BJ (cell line): ENCODE measurements at regions not wholly inside any gene's neighbourhood (a gene's known extent, or its start where the extent isn't known, plus 50 kb on each side); places are given as distances from the start of the nearest gene placed in this dataset.

Experiments used
- CTCF ChIA-PET: fragments of 350-600 bp; formaldehyde crosslinking; extraction: SDS; loops from one replicate; lab custom pipeline; 2021; ENCODE audit warnings: antibody characterized with exemption, inconsistent platforms; lab: Yijun Ruan, JAX
- POLR2A ChIA-PET: fragments of 300-600 bp; sonication (Branson Sonifier 250); formaldehyde crosslinking; extraction: SDS; loops from one replicate; lab custom pipeline; 2021; ENCODE audit warnings: antibody characterized with exemption; lab: Charles Lee
- DNase-seq: peaks from one replicate; pipeline ENCODE4 v3.0.0-alpha.2; 2011; ENCODE audit warnings: low read depth
- H3K27me3 ChIP-seq: 2 replicates; pipeline ENCODE4 v1.6.0; 2011; ENCODE audit warnings: low read length; ENCODE audit not compliant: control insufficient read depth, insufficient read depth
- H3K36me3 ChIP-seq: 2 replicates; pipeline ENCODE4 v1.5.1; 2011; ENCODE audit warnings: low read length; ENCODE audit not compliant: control insufficient read depth, insufficient read depth
- H3K4me3 ChIP-seq: 2 replicates; pipeline ENCODE4 v1.5.1; 2011; ENCODE audit warnings: low read depth, mild to moderate bottlenecking, control low read depth, low read length
- TF ChIP-seq, protein P1 (sequence below): IDR thresholded peaks from 2 replicates; pipeline ENCODE4 v1.5.1; 2011; ENCODE audit warnings: low read depth, mild to moderate bottlenecking, control low read depth, inconsistent platforms, low read length, moderate library complexity; ENCODE audit not compliant: insufficient read depth

DNA sequence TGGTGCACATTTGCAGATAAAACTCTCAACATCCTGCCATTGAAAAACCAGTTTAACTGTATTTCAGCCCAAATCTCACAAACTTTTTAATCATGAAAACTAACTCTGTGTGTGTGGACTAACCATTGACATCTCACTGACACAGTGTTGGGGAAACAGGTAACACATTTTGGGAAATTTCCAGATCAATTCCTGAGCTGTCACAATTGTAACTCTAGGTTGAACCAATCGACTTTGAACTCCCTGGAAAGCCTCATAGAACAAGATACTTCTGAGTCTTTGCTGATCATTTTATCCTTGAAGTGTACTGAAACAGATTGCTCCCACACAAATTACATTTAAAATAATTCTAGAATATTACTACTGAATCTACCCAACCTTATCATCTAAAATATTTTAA lies 667.9 kb upstream of the NR2F2 start:
- Histone ChIP-seq H3K36me3 (no peaks in the 10 kb centered on the region), H3K27me3 (no peaks in the 10 kb centered on the region), H3K4me3 (no peak overlapping the region)
- DNase-seq: no peak
- POLR2A ChIA-PET: no interaction called here
- TF ChIP-seq, protein P1, sequence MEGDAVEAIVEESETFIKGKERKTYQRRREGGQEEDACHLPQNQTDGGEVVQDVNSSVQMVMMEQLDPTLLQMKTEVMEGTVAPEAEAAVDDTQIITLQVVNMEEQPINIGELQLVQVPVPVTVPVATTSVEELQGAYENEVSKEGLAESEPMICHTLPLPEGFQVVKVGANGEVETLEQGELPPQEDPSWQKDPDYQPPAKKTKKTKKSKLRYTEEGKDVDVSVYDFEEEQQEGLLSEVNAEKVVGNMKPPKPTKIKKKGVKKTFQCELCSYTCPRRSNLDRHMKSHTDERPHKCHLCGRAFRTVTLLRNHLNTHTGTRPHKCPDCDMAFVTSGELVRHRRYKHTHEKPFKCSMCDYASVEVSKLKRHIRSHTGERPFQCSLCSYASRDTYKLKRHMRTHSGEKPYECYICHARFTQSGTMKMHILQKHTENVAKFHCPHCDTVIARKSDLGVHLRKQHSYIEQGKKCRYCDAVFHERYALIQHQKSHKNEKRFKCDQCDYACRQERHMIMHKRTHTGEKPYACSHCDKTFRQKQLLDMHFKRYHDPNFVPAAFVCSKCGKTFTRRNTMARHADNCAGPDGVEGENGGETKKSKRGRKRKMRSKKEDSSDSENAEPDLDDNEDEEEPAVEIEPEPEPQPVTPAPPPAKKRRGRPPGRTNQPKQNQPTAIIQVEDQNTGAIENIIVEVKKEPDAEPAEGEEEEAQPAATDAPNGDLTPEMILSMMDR: no peak
- CTCF ChIA-PET: interaction anchor here (0.7 to 1.6 kb wide), 2 partner anchors 11 to 14 kb away, joined by 3 read pairs; no protein-coding TSS in a partner anchor

DNA sequence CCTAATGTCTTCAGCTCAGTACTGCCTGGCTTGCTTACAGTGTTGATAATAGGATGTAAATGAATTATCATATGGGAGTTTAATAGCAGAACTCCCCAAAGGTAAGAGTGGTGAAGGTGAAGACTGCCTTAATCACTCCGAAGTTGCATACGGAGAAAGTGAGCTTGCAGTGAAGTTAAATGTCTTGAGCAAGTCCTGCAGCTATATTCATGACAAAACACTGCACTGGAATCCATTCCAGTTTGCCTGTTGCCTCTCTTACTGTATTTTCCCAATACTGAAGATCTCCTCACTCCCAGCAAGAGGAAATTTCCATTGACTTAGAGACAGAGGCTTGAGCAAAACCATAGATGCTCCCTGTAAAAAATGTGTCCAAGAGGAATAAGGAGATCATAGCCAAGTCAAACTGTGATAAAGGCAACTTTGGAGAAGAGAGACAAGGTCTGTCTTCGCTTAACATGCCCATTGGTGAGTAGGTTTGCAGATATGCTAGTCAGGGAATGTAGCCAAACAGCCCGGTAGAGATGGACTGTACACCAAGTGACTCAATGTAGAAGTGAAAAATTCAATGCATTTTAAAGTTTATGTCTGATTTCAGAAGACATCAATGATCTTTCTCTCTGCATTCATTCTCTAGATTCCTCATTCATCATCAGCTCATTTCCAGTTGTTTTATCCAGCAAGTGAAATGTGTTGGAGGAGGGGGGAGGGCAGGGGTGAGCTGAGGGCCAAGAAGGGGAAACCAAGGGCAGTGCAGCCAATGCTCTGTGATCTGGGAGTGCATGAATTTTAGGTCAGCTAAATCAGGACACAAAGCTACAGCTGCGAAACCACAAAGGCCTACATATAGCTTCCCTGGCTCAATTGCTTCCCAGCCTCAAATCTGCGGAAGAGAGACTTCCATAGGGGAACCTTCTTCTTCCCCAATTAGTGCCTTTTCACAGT lies 667.1 kb upstream of the NR2F2 start:
- DNase-seq: peak; percentile 21
- no peak overlapping the region for H3K4me3 ChIP-seq
- ChIA-PET POLR2A (no interaction called here), CTCF (interaction anchor here (0.7 to 1.6 kb wide), 2 partner anchors 11 to 13 kb away, joined by 3 read pairs; no protein-coding TSS in a partner anchor)
- H3K36me3 ChIP-seq: no peaks in the 10 kb centered on the region
- TF ChIP-seq, protein P1: no peak
- no peaks in the 10 kb centered on the region for H3K27me3 ChIP-seq

DNA sequence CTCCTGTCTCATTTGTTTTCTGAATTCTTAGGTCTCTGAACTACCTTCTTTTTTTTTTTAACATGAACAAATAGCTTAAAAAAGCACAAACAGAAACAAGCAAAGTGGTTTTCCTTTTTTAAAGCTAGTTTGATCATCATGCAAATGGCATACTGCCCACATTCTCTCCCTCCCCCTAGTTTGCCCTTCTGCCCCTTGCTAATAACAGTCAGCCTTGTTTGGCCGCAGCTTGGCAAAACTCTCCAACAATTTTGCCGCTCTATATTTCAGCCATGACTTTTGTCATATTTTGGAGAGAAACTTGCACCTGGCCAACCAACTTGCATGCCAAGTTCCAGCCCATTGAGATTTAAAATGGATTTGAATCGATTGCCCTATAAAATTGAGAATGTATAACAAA lies 666.0 kb upstream of the NR2F2 start:
- TF ChIP-seq, protein P1: no peak
- ChIA-PET POLR2A (no interaction called here), CTCF (no interaction called here)
- Histone ChIP-seq H3K36me3 (no peaks in the 10 kb centered on the region), H3K4me3 (no peak overlapping the region), H3K27me3 (no peaks in the 10 kb centered on the region)
- DNase-seq: no peak

DNA sequence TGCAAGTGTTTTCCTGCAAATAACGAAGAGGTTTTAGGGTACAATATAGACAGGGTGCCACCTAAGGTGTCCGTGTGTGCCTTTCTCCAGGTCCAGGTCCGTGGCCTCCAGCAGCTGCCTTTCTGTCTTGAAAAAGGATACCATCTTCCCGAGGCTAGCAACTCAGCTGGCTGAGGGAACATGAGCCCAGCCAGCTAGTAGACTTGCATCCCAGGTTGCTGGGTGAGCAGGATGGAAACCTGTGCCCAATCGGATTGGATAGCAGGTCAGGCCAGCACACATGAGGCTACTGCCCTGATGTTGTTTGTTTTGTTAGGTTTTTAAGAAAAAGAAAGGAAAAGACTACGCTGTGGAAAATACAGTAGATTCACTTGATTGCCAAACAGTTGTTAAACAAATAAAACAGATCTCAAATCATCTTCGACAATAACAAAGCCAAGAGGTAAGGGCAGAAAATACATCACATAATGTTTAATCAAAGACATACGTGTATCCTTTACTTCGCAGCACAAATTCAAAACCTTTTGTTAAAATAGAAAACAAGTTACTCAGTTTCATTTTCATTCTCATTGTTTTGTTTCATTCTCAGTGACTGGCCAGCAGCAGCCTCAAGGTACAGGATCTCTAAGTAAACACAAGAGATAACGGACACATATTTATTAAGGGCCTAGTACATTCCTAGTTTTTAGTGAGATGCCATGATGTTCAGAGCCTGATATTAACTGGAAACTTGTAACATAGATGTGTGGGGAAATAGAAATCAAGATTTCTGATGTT lies 661.2 kb upstream of the NR2F2 start:
- DNase-seq: no peak
- CTCF ChIA-PET: no interaction called here
- TF ChIP-seq, protein P1: no peak
- POLR2A ChIA-PET: no interaction called here
- no peaks in the 10 kb centered on the region for H3K36me3 ChIP-seq
- H3K27me3 ChIP-seq: no peaks in the 10 kb centered on the region
- H3K4me3 ChIP-seq: 0 out of 2 replicates have a peak overlapping the region, but pooled peaks have one; percentile 11

DNA sequence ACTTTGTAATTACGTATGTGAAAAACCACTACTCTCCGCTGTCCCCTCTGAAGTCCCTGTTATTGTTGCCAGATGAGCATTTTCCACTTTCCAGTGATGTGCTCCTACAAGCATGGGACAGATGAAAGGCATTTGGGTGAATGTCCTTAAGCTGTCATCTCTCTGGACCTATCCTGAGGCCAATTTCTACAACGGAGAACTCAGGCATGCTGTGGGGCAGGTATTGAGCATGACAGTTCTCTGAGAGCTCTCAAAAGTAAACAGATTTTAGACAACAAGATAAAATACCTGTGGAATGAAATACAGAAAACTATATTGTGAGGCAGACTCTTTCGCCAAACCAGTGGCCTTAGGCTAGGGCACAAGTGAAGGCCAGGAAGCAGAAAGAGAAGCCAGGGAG lies 656.5 kb upstream of the NR2F2 start:
- POLR2A ChIA-PET: no interaction called here
- Histone ChIP-seq H3K4me3 (no peak overlapping the region), H3K36me3 (no peaks in the 10 kb centered on the region), H3K27me3 (no peaks in the 10 kb centered on the region)
- no peak for DNase-seq
- TF ChIP-seq, protein P1: no peak
- CTCF ChIA-PET: interaction anchor here (0.5 kb wide), 1 partner anchor 62 kb away, joined by 3 read pairs; no protein-coding TSS in a partner anchor
